Pancreas (tissue), 10 donors: ENCODE measurements at regions not wholly inside any gene's neighbourhood (a gene's known extent, or its start where the extent isn't known, plus 50 kb on each side); places are given as distances from the start of the nearest gene placed in this dataset.

Experiments used
- ATAC-seq, 4 donors: fragments of 200-7000 bp; cut with Tn5 transposase; one replicate each; pipeline versions ENCODE4 v1.8.0 to v1.9.1; 2020; ENCODE audit warnings: mild to moderate bottlenecking in 4 of 4, moderate library complexity in 4 of 4
- DNase-seq, 6 donors: peaks; one replicate each; pipeline ENCODE4 v3.0.0-alpha.2; 2020
- FAIRE-seq: peaks from 2 replicates; lab custom pipeline; 2012; peaks lifted over from hg19 to GRCh38; lab: Jason Lieb, UNC
- H3K27ac ChIP-seq, 4 donors: fragments of 200-600 bp; sonication (generic); 1 replicate in 3 of 4; 2 replicates in 1 of 4; pipeline versions ENCODE4 v1.5.0 to v1.8.0; 2020
- H3K27me3 ChIP-seq, 4 donors: fragments of 200-600 bp; one replicate each; pipeline ENCODE4 v1.8.0; 2021
- H3K36me3 ChIP-seq, 3 donors: fragments of 200-600 bp; sonication (generic) in 1 of 3; one replicate each; pipeline versions ENCODE4 v1.5.0 to v1.8.0; 2020 to 2021
- H3K4me1 ChIP-seq, 3 donors: fragments of 200-600 bp; one replicate each; pipeline ENCODE4 v1.8.0; 2021
- H3K4me3 ChIP-seq, 4 donors: fragments of 200-600 bp; sonication (generic) in 2 of 4; one replicate each; pipeline versions ENCODE4 v1.5.0 to v1.8.0; 2020 to 2021
- H3K9me3 ChIP-seq, 4 donors: fragments of 200-600 bp; one replicate each; pipeline ENCODE4 v1.8.0; 2021
- WGBS, 2 donors: extraction: QIAGEN DNeasy Blood & Tissue Kit; methylation state at CpG; one replicate each; pipeline ENCODE4 v1.1.7; 2013; 5-methylcytosine and 5-hydroxymethylcytosine counted together
- intact Hi-C, 3 donors: fragments of 100-400 bp; cut with DNase I; formaldehyde crosslinking; loops; one replicate each; pipeline versions ENCODE4 v1.11.1 to v1.14.2; 2022
- TF ChIP-seq, protein P1 (sequence below), 4 donors: fragments of 200-600 bp; sonication (generic) in 3 of 4; IDR thresholded peaks; one replicate each; pipeline versions ENCODE4 v1.5.0 to v1.8.0; 2021; ENCODE audit warnings: antibody characterized with exemption in 4 of 4
- donor health status: healthy with polysubstance abuse.
- donor health status: DM: no; HTN: no; CAD: no; lungs with moderate emphysema.
- donor health status: DM: no; HTN: no; CAD: no.
- donor health status: control.
- donor health status: control.
- donor health status: Bipolar disorder and iron deficiency.
- donor health status: DM: yes; HTN: yes; CAD: no.
- donor health status: DM: no; HTN: no; CAD: no.
- donor health status: DM: no; HTN: no; CAD: no.
- donor health status: DM: yes; HTN: yes; CAD: no.

DNA sequence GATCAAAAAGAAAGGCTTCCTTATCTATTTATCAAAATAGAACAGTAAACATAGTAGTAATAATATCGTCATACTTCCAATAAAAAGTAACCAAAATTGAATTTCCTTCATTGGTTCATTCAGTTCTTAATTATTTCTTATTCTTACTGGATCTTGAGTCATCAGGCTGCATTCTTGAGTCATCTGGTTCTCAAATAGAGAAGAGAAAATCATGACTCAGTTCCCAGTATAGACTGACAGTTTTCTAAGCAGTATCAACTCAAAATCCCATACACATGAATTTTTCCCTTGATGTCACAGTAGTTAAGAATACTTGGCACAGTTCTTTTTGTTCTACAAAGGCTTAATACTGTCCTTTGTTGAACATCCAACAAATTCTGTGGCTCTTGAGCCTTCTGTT, 626.9 kb upstream of the ADGRL4 start:
- H3K4me1 ChIP-seq, result no peaks in the 10 kb centered on the region
- ATAC-seq (no peak), DNase-seq (no peak), FAIRE-seq (no peak)
- intact Hi-C loops, result no loop called here
- no peaks in the 10 kb centered on the region for H3K9me3 ChIP-seq
- TF ChIP-seq, protein P1, sequence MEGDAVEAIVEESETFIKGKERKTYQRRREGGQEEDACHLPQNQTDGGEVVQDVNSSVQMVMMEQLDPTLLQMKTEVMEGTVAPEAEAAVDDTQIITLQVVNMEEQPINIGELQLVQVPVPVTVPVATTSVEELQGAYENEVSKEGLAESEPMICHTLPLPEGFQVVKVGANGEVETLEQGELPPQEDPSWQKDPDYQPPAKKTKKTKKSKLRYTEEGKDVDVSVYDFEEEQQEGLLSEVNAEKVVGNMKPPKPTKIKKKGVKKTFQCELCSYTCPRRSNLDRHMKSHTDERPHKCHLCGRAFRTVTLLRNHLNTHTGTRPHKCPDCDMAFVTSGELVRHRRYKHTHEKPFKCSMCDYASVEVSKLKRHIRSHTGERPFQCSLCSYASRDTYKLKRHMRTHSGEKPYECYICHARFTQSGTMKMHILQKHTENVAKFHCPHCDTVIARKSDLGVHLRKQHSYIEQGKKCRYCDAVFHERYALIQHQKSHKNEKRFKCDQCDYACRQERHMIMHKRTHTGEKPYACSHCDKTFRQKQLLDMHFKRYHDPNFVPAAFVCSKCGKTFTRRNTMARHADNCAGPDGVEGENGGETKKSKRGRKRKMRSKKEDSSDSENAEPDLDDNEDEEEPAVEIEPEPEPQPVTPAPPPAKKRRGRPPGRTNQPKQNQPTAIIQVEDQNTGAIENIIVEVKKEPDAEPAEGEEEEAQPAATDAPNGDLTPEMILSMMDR (IDR thresholded peaks at IDR 0.05), result no peak
- WGBS, 2 donors, result 63 to 76% methylated on average over 1 of the region's 1 CpG
- no peaks in the 10 kb centered on the region for H3K36me3 ChIP-seq
- no peak overlapping the region for H3K4me3 ChIP-seq
- H3K27ac ChIP-seq, result no peak overlapping the region
- H3K27me3 ChIP-seq, result no peaks in the 10 kb centered on the region

DNA sequence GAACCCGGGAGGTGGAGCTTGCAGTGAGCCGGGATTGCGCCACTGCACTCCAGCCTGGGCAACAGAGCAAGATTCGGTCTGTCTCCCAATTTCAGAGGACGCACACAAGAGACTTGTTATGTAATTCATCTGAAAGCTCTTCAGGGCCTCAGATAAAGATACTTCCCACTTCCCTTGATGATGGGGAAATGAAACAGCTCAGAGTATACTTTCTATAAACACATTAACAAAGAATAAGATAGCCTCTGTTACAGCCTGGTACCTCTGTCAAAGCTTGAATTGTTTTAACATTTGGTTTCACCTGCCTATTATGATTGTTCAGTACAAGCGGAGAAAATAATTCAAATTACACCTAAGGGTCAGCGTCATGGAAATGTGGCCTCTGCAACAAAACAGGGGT, 622.9 kb upstream of the ADGRL4 start:
- Histone ChIP-seq H3K27me3 (no peaks in the 10 kb centered on the region), H3K4me1 (no peaks in the 10 kb centered on the region), H3K36me3 (no peaks in the 10 kb centered on the region), H3K4me3 (no peak overlapping the region), H3K9me3 (no peaks in the 10 kb centered on the region), H3K27ac (no peak overlapping the region)
- FAIRE-seq (no peak), DNase-seq (no peak), ATAC-seq (no peak)
- TF ChIP-seq, protein P1 (IDR thresholded peaks at IDR 0.05), result no peak
- intact Hi-C loops, result no loop called here
- WGBS, 2 donors, result 93 to 94% methylated on average over 7 of the region's 7 CpGs

DNA sequence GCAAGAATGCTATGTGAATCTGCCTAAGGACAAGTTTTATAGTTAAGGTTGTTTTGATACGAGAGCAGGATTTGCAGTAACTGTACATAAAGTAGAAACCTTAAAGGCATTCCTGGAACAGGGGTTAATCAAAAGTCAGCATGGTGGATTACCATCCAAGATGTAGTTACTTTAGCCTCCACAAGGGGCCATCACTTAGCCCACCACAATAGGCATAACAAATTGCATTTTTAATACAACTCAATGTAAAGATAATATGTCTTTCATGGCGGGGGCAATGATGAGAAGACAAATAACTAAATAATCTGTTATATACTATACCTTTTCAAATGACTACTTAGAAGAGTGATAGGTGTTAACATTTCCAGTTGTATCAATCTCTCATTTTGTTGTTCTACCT, 611.2 kb upstream of the ADGRL4 start:
- H3K27me3 ChIP-seq, result no peaks in the 10 kb centered on the region
- H3K4me3 ChIP-seq, result no peak overlapping the region
- no peak for ATAC-seq
- no peaks in the 10 kb centered on the region for H3K9me3 ChIP-seq
- intact Hi-C loops, result no loop called here
- 85 to 89% methylated on average over 2 of the region's 2 CpGs for WGBS, 2 donors
- no peak overlapping the region for H3K27ac ChIP-seq
- FAIRE-seq, result no peak
- H3K36me3 ChIP-seq, result no peaks in the 10 kb centered on the region
- no peaks in the 10 kb centered on the region for H3K4me1 ChIP-seq
- no peak for DNase-seq
- TF ChIP-seq, protein P1 (IDR thresholded peaks at IDR 0.05), result no peak

DNA sequence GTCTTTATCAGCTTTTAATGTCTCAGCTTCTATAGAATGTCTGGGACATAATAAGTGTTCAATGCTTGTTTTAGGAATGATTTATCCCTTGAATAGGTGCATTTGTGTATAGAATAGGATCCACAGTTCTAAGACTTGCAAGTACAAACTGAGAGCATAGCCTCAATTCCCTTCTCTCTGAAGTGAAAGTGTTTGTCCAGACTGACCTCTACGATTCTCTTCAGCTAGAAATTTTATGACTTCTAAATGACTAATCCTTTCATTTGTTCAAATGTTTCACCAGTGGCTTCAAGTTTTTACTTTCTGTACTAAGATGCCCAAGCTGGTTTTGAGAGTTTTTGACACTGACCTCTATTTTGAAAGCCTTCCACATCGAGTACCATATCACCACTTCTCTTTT, 608.2 kb upstream of the ADGRL4 start:
- H3K27me3 ChIP-seq, result no peaks in the 10 kb centered on the region
- WGBS, 2 donors, result 45 to 52% methylated on average over 2 of the region's 2 CpGs
- ATAC-seq (no peak), FAIRE-seq (no peak), DNase-seq (no peak)
- no peaks in the 10 kb centered on the region for H3K4me1 ChIP-seq
- TF ChIP-seq, protein P1 (IDR thresholded peaks at IDR 0.05), result no peak
- no peaks in the 10 kb centered on the region for H3K36me3 ChIP-seq
- H3K27ac ChIP-seq, result no peak overlapping the region
- no peak overlapping the region for H3K4me3 ChIP-seq
- no peaks in the 10 kb centered on the region for H3K9me3 ChIP-seq
- intact Hi-C loops, result no loop called here

DNA sequence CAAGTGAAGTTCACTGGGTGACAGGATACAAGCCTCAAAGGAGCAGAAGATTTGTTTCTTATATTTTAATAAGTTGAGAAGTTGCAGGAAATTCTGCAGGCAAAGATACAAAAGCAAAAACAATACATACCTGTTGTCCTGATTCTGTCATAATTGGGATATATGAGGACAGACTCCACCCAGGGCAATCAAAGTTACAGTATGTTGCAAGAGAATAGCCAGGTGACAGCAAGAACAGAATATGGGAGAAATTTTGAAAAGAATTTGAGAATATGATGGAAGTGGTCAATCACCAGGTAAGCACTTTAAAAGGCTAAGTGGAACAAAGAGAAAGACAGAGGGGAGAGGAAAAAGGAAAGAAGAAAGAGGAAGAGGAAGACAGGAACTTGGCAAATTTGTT, 607.6 kb upstream of the ADGRL4 start:
- intact Hi-C loops, result no loop called here
- DNase-seq, result no peak

More for the DNA sequence above, 607.6 kb upstream of the ADGRL4 start:
- H3K27me3 ChIP-seq, result no peaks in the 10 kb centered on the region
- no peak overlapping the region for H3K4me3 ChIP-seq
- ATAC-seq (no peak), FAIRE-seq (no peak)
- TF ChIP-seq, protein P1 (IDR thresholded peaks at IDR 0.05), result no peak
- H3K36me3 ChIP-seq, result no peaks in the 10 kb centered on the region
- no peaks in the 10 kb centered on the region for H3K9me3 ChIP-seq
- no peak overlapping the region for H3K27ac ChIP-seq
- no peaks in the 10 kb centered on the region for H3K4me1 ChIP-seq
